HG02571 (cell line): ENCODE measurements at regions not wholly inside any gene's neighbourhood (a gene's known extent, or its start where the extent isn't known, plus 50 kb on each side); places are given as distances from the start of the nearest gene placed in this dataset.
"Not testable (repeated sequence)": the region's sequence is repeated elsewhere in the genome, so short reads cannot be mapped to it uniquely, and the experiment has no call there.

Experiments
- ATAC-seq: cut with Tn5 transposase; IDR thresholded peaks from one replicate; pipeline ENCODE4 v1.9.1; 2021; ENCODE audit warnings: mild to moderate bottlenecking, moderate library complexity; ENCODE audit not compliant: unreplicated experiment

DNA sequence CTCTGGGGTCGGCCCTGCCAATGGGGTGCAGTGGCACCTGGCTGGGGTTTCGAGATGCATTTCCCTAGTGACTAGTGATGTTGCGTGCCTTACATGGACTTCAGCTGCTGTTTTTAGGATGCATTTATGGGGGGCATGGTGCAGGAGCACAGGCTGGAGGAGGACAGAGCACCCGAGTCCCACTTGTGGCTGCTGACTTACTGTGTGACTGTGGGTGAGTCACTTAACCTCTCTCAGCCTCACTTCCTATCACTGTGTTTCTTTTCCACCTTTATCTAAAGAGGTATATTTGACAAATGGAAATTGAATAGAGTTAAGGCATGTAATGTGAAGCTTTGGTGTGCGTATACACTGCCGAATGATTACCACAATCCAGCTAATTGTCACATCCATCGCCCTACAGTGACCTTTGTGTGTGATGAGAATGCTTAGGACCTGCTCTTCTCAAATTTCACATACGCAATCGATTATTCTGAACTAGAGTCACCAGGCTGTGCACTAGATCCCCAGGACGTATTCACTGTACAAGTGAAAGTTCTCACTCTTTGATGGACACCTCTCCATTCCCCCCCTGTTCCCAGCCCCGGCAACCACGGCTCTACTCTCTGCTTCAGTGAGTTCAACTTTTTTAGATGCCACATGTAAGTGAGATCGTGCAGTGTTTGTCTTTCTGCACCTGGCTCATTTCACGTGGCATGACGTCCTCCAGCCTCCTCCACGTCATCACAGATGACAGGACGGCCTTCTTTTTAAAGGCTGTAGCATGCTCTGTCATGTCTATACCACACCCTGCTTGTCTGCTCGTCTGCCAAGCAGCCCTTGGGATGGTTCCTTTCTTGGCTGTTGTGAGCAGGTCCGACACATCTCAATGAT lies 202.3 kb downstream of the NPIPB11 start:
- ATAC-seq = not testable (repeated sequence)

DNA sequence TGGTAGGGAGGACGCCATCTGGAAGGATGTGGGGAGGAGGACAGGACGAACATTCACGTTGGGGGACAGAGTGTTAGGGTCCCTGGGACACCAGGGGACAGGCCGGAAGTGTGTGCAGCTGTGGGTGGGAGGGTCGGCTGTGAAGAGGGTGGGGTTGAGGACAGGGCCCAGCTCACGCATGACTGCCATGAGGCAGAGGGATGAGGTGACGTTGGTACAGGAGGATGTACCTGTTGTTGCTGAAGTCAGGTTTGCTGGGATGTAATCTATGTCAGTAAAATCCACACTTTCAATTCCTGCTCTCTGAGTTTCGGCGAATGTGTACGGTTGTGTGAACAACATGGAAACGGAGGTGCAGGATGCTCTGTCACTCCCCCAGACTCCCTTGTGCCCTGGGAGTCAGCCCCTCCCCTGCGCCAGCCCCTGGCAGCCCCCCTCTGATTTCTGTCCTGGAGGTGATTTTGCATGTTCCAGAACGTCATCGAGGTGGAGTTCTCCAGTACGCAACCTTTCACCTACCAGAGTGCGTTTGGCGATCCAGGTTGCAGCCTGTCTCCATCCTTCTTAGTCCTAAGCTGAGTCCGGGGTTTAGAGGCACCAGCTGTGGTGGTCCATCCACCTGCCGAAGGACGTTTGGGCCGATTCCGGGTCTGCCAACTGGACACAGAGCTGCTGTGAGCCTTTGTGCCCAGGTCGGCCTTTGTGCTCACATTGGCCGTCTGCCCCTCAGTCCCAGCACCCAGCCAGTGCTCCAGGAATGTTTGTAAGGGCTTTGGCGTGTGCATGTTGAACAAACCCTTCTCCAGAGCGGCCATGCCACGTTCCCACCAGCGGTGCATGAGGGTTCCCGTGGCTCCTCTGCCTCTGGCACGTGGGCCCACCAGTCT lies 203.2 kb downstream of the NPIPB11 start:
- not testable (repeated sequence) for ATAC-seq

DNA sequence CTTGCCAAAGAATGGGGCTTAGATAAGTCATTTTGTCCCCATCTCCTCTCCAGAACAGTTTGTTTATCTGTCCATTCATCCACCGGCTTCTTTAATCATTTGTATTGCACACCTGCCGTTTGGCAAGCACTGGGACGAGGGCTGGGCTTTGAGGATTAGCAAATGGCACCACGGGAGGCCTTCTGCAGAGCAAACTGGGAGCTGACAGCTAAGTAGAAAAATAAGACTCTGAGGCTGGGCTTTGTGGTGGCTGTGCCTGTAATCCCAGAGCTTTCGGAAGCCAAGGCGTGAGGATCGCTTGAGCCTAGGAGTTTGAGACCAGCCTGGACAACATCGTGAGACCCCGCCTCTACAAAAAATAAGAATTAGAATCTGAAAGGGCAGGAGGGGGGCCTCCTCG lies 203.9 kb downstream of the NPIPB11 start:
- ATAC-seq = not testable (repeated sequence)

DNA sequence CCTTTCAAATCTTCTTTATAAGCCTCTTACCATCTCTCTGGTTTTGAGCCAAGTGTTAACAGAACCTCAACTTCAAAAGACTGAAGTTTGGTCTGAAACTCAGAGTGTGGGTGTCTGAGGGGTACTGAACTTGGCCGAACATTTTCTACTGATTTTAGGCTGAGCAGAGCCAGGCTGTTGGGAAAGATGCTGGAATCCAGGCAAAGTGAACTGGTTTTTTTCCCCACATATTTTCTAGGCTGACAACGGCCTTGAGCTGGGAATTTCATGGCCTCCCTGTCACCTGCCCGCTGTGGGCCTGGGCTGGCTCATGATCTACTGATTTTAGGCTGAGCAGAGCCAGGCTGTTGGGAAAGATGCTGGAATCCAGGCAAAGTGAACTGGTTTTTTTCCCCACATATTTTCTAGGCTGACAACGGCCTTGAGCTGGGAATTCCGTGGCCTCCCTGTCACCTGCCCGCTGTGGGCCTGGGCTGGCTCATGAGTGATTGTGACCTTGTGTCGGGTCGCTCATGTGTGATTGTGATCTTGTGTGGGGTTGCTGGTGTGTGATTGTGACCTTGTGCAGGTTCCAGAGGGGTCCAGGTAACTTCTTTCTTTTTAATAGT lies 204.4 kb downstream of the NPIPB11 start:
- ATAC-seq = not testable (repeated sequence)

DNA sequence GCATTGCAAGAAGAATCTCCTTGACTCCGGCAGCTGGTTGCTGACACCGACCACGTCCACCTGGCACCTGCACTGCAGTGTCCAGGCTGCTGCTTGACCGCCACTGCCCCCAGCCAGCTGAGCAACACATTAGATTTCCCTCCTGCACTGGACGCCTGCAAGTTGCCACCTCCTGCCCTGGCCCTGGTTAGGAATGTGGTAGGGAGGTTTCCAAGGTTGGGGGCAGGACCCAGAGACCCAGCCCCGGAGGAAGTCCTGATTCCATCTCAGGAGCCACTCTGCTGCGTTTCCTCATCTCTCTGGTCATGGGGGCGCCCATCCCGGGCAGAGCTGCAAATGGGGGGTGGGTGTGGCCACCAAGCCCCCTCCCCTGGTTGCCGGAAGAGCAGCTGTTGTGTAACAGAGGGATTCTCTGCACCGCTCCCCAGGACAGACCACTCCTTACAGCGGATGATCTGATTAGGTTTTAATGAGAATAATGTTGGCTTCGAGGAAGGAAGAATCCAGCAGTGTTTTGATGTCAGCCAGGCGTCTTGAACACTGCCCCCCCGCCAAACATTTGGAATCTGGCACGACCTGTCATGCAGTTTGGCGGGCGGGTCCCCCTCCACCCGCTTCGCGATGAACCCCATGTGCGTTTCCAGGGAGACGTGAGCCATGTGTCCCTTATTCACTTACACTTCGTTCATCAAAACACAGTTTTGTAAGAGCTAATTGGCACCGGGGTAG lies 205.1 kb downstream of the NPIPB11 start:
- ATAC-seq = not testable (repeated sequence)

DNA sequence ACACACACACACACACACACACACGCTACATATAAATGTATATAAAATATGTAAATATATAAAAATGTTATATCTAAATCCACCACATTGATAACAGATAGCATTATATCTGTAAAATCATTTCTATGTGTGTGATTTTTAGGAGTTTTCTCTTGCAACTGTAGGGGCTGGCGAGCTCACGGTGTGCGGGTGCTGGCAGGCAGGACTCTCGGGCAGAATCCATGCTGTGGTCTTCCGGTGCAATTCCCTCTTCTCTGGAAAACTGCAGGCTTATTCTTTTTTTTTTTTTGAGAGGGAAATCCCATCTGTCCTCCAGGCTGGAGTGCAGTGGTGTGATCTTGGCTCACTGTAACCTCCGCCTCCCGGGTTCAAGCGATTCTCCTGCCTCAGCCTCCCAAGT lies 205.8 kb downstream of the NPIPB11 start:
- ATAC-seq = not testable (repeated sequence)

DNA sequence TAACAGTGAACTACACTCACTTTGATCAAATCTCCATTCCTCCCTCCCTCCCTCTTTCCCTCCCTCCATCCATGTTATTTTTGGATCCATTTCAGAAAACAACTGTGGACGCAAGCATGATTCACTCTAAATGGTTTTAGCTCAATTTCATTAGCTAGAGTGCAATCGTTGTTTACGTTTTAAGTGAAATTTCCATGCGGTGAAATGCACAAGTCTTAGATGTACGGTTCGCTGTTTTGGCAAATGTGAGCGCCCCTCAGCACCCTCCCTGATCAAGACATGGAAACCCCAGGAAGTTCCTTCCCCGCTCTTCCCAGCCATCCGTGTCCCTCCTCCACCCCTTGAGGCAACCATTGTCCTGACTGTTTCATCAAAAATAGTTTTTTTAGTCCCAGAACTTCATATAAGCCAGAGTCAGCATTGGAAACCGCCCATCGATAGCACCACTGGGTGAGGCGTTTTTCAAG lies 206.3 kb downstream of the NPIPB11 start:
- ATAC-seq = not testable (repeated sequence)

DNA sequence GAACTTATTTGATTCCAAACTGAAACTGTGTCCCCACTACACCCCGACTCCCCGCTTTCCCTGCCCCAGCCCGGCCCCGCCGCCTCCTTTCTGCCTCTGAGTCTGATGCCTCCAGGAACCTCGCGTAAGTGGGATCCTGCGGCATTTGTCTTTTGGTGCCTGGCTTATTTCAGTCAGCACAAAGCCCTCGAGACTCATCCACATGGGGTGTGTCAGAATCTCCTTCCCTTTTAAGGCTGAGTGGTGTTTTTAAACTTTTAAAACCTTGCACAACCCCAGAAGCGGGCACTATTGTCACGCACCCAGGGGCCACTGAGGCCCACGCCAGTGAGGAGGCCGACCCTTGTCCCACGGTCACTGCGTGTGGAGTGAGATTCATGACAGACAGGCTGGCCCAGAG lies 206.9 kb downstream of the NPIPB11 start:
- not testable (repeated sequence) for ATAC-seq

DNA sequence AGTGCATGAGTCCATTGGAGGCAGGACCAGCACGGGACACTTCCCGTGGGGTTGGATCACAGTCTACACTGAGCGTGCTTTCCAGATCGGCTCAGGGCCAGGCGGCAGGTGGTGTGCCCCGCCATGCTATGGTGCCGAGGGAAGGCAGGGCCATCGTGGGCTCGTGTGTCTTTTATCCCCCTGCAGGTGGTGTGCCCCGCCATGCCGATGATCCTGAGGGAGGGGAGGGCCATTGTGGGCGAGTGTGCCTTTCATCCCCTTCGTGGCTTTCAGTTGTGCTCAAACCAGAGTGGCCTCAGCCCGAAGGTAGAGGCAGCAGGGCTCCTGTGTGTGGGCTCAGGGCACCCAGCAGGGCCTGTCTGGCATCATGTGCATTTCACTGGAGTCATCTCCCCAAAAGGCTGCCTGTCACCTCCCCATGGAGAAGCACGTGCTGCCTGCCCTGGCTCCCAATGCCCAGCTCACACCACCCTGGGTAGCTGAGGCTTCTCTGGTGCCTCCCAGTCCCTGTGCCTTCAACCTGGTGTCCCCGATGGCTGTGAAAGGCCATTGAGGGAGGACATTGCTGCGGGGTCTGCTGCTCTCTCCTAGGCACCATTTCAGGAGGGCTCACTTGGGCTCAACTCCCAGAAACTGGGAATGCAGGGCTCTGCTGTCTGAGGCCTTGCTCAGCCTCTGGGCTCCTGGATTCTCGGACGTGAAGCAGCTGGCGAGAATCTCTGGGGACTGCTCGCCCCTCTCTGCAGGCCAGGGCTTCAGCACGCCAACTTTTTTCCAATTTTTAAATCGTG lies 207.6 kb downstream of the NPIPB11 start:
- no peak for ATAC-seq

DNA sequence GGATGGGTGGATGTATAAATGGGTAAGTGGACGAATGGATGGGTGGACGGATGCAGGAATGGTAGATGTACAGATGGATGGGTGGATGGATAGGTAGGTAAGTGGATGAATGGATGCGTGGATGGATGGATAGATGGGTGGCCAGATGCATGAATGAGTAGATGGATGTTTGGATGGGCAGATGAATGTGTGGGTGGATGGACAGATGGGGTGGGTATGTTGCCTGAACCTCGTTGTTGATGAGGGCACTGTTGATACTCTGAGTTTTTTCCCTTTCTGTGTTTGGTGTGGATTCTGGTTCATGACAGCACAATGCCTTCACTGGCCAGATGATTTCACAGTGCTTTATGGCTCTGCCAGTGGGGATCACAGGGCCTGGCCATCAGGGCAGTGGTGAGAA lies 208.3 kb downstream of the NPIPB11 start:
- no peak for ATAC-seq

DNA sequence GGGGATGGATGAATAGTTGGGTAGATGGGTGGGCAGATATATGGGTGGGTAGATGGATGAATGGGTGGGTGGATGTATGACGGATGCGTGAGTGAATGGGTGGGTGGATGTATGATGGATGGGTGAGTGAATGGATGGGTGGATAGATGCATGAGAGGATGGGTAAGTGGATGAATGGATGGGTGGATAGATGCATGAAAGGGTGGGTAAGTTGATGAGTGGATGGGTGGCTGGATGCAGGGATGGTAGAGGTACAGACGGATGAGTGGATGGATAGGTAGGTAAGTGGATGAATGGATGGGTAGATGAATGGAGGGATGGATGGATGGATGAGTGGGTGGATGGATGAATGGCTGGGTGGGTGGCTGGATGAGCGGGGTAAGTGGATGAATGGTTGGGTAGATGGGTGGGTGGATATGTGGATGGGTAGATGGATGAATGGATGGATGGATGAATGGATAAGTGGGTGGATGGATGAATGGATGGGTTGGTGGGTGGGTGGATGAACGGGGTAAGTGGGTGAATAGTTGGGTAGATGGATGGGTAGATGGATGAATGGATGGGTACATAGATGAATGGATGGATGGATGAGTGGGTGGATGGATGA lies 208.9 kb downstream of the NPIPB11 start:
- not testable (repeated sequence) for ATAC-seq

DNA sequence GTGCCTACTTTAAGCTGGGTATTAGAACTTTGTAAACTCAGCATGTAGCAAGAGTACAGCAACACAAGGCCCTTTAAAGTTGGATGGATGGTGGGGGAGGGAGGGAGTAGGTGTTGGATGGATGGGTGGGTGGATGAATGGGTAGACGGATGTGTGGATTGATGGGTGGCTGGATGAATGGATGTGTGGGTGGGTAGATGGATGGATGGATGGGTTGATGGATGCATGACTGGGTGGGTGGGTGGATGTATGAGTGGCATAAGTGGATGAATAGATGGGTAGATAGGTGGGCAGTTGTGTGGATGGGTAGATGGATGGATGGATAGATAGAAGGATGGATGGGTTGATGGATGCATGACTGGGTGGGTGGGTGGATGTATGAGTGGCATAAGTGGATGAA lies 209.8 kb downstream of the NPIPB11 start:
- ATAC-seq = not testable (repeated sequence)

DNA sequence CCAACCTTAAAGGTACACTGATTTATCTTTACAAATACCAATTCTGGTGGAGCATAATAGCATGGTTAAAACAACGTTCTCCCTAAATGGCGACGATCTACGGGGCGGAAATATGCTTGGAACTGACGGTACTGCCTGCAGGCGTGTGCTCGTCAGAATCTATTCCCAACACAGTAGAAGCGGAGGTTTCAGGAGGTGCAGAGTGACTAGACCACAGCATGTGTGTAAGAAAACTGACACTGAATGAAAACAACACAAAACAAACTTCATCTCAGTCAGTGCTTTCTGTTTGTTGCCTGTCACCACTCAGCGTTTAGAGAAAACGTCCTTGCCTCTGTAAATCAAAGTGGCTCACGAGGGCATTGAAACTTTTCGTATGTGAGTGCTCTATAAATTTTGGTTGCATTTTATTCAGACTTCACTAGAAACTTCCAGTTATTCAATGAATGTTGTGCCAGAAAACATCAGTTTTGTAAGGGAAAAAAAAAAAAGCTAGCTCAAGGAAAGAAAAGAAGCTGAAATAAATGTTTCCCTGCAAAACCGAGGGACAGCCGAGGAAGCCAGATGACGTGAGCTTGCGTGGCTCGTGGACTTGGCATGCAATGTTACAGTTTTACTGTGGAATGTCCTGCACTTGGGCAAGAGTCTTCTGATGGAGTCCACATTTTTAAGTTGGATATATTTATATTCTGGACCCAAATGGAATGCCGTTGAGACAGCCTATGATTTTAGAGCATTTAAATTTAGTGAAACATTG lies 210.4 kb downstream of the LAT start:
- not testable (repeated sequence) for ATAC-seq

DNA sequence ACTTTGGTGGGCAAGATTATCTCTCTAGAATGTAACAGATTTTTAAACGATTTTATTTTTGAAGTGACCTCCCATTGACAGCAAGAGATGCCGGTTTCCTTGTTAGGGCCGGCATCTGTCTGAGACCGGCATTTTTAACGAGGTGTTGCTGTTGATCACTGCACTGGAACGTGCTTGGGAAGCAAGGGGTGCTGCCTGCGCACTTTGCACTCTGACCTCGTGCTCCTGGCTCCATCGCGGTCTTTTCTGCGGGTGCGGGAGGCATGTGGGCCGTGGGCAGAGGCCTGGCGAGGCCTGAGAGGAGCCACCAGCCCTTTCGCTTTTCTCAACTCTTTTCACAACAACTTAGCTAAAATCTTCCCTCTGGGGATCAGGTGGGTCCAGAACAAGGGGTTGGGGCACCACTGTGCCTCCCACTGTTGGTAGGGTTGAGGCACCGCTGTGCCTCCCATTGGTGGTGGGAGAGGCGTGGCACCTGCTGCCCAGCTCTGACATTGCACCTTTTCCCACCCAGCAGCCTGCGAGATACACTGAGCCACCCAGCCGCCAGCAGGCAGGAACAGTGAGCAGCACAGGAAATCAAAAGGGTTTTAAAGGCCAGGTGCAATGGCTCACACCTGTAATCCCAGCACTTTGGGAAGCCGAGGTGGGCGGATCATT lies 209.5 kb downstream of the LAT start:
- ATAC-seq = not testable (repeated sequence)

DNA sequence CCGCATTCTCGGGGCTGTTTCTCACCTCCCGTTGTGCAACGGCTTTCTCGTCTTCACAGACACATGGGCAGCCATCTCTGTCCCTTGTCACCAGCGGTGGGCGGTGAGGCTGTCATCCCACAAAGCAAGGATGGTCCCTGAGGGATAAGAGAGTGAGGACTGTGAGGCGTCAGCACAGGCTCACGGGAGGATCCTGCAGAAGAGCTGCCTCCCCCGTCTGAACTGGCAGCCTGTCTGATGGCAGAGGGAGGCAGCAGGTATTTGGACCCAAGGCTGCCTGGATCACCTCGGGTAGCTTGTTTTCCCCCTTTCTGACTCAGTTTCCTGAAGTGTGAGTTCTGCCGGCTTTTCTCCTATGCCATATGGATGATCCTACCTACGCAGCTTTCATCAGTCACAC lies 208.8 kb downstream of the LAT start:
- ATAC-seq = not testable (repeated sequence)

DNA sequence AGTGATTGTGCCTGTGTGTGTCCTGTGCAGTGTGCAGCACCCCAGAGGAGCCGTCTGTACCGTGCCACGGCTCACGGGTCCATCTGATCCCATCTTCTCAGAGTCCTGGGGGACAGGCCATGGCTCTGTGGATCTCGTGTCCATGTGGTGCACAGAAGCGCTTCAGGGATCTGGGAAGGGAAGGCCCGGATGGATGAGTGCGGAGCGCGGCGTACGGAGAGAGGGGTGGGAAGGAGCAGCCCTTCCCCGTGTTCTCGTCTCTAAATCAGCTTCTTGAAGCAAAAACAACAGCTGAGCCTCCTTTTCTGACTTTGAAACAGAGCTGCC lies 208.4 kb downstream of the LAT start:
- ATAC-seq = not testable (repeated sequence)

DNA sequence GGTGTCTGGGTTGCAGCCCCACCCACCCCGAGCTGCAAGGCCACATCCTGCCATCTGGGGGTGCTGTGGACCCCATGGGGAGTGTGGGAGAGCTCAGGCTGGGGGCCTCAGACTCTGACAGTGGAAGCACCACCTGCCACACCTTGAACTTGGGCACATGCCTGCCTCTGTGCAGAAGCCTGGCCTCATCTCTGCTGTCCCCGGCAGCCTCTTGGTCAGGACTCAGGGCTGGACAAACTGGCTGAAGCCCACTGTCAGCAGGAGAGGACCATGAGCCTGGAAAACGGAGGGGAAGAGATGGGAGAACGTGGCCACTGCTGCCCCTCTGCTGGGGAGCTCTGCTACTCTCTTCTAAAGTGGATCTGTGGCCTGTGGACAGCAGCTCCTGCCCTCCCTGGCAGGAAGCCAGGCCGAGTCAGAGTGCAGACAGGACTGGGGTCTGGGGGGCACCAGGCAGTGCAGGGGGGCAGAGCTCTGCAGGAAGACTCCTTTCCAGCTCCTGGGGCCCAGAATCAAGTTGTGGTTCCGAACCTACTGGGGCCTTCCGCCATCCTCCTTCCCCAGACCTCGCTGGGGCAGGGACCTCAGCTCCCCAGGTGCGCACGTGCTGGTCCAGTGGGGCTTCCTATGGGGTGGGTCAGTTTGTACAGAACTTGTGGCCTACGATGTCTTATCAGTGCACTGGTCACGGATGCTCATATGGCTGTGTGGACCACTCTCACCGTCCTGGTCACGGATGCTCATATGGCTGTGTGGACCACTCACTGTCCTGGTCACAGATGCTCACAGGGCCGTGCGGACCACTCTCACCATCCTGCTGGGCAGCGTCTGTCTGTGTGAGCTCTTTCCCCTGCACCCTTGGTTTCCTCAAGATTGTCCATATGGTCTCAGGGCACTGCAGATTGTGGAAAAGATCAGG lies 207.7 kb downstream of the LAT start:
- no peak for ATAC-seq
